Adrenal gland (tissue), 9 donors: ENCODE measurements at regions not wholly inside any gene's neighbourhood (a gene's known extent, or its start where the extent isn't known, plus 50 kb on each side); places are given as distances from the start of the nearest gene placed in this dataset.

Experiments
- DNase-seq, 7 donors: peaks; one replicate each; pipeline ENCODE4 v3.0.0-alpha.2; 2019 to 2020
- H3K27ac ChIP-seq, 5 donors: fragments of 200-600 bp; sonication (generic) in 4 of 5; 1 replicate in 3 of 5; 2 replicates in 2 of 5; pipeline versions ENCODE4 v1.5.1 to v1.8.0; 2016 to 2020; ENCODE audit warnings: mild to moderate bottlenecking in 1 of 5
- H3K27me3 ChIP-seq: fragments of 200-600 bp; 2 replicates; pipeline ENCODE4 v1.8.0; 2021
- H3K36me3 ChIP-seq, 2 donors: fragments of 200-600 bp; replicated peaks in 1 of 2; 1 replicate in 1 of 2; 2 replicates in 1 of 2; pipeline versions ENCODE4 v1.5.1 to v1.8.0; 2018 to 2022
- H3K4me1 ChIP-seq, 2 donors: fragments of 200-600 bp; replicated peaks in 1 of 2; 1 replicate in 1 of 2; 2 replicates in 1 of 2; pipeline versions ENCODE4 v1.5.1 to v1.8.0; 2018 to 2021
- H3K4me3 ChIP-seq, 4 donors: fragments of 200-600 bp; sonication (generic) in 3 of 4; one replicate each; pipeline ENCODE4 v1.5.1; 2016 to 2018
- H3K9me3 ChIP-seq, 3 donors: fragments of 200-600 bp; sonication (generic) in 1 of 3; replicated peaks in 1 of 3; 1 replicate in 2 of 3; 2 replicates in 1 of 3; pipeline versions ENCODE4 v1.5.1 to v1.8.0; 2016 to 2021
- CTCF ChIP-seq, 6 experiments: fragments of 450-650 bp in 4 of 6; fragments of 200-600 bp in 2 of 6; sonication (generic) in 1 of 6; IDR thresholded peaks; 1 replicate in 5 of 6; 2 replicates in 1 of 6; pipeline versions ENCODE4 v1.5.1 to v1.8.0; 2016 to 2021; ENCODE audit warnings: antibody characterized with exemption in 6 of 6, mild to moderate bottlenecking in 2 of 6, moderate library complexity in 1 of 6
- POLR2A ChIP-seq, 2 donors: fragments of 450-650 bp; IDR thresholded peaks; one replicate each; pipeline ENCODE4 v1.6.1; 2017; ENCODE audit warnings: antibody characterized with exemption in 2 of 2, mild to moderate bottlenecking in 2 of 2, moderate library complexity in 1 of 2
- WGBS, 4 donors: extraction: QIAGEN DNeasy Blood & Tissue Kit in 2 of 4; methylation state at CpG; one replicate each; pipeline versions ENCODE4 v1.1.5 to v1.1.7; 2013 to 2017; 5-methylcytosine and 5-hydroxymethylcytosine counted together
- intact Hi-C, 2 donors: fragments of 100-400 bp; cut with DNase I; formaldehyde crosslinking; loops; one replicate each; pipeline versions ENCODE4 v1.14.1 to v1.15.0; 2022 to 2023
- donor health status: healthy with polysubstance abuse.
- donor health status: Bipolar disorder and iron deficiency.
- donor health status: DM: yes; HTN: yes; CAD: no.
- donor health status: DM: no; HTN: no; CAD: no.
- donor health status: DM: no; HTN: no; CAD: no.

- Histone ChIP-seq H3K27me3 (no peaks in the 10 kb centered on the region), H3K27ac (no peak overlapping the region), H3K4me1 (no peaks in the 10 kb centered on the region), H3K4me3 (no peak overlapping the region), H3K9me3 (no peaks in the 10 kb centered on the region), H3K36me3 (no peaks in the 10 kb centered on the region)
- WGBS, 4 donors, result 79 to 84% (median 82%) methylated on average over 4 of the region's 4 CpGs
- intact Hi-C loops, result no loop called here
- TF ChIP-seq CTCF (IDR thresholded peaks at IDR 0.05) (no peak), POLR2A (IDR thresholded peaks at IDR 0.05) (no peak)
- DNase-seq, result no peak
Observed at GRCh38 chr10:36504758-36505157, 620.6 kb upstream of the ANKRD30A start.

DNA sequence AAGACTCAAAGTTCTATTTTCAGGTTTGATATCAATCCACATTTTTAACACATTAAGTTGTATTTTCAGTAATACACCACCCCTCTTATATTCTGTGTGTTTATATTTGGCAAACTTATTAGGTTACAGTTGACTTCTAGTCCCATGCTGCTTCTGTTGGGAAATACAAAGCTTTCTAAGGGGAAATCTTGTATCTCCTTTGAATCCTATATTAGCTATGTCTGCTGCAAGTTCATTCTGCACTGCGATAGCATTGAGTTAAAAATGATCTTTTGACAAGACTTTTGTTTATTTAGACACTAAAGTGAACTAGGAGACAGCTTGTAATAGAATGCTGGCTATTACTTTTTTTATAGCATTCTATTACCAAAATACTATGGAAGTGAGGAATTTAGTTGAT is 625.1 kb upstream of the ANKRD30A start:
- intact Hi-C loops, result no loop called here
- H3K9me3 ChIP-seq, result no peaks in the 10 kb centered on the region
- TF ChIP-seq CTCF (IDR thresholded peaks at IDR 0.05), result no peak
- TF ChIP-seq POLR2A (IDR thresholded peaks at IDR 0.05), result no peak
- no peaks in the 10 kb centered on the region for H3K36me3 ChIP-seq
- no peak overlapping the region for H3K27ac ChIP-seq
- 64 to 78% (median 72%) methylated on average over 1 of the region's 1 CpG for WGBS, 4 donors
- H3K4me3 ChIP-seq, result no peak overlapping the region
- no peak for DNase-seq
- no peaks in the 10 kb centered on the region for H3K4me1 ChIP-seq
- no peaks in the 10 kb centered on the region for H3K27me3 ChIP-seq

DNA sequence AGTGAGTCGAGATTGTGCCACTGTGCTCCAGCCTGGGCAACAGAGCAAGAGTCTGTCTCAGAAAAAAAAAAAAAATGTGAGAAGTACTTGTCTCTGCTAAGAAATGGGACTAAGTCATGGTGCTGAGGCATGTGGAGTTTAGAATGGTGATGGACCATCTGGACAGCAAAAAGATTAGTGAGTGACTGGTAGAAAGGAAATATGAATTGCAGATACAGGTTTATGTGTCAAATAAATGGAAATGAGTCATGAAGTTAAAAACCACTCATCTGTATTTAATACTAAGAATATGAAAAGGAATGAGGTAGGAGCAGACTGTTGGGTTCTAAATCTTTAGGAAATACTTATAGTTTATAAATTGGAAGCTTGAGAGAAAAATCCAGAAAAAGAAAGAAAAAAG is 625.7 kb upstream of the ANKRD30A start:
- H3K27ac ChIP-seq, result no peak overlapping the region
- intact Hi-C loops, result no loop called here
- DNase-seq, result no peak

DNA sequence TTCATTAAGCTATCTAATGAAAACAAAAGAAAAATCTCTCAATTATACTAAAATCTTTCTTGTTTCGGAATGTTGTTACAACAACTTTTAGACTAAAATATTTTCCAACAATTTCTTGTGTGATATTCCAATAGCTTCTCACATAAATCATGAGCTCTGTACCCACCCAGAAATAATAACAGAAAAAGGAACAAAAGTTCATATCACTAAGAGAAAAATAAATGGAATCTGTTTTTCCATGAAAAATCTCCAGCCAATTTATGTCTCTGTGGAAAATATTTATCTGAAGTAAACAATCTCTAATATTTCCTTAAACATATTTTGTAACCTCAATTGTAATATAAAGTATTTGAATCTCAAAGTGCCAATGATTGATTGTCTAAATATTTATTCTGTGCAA is 628.6 kb upstream of the ANKRD30A start:
- no peak for DNase-seq
- Histone ChIP-seq H3K4me1 (no peaks in the 10 kb centered on the region), H3K36me3 (no peaks in the 10 kb centered on the region), H3K4me3 (no peak overlapping the region), H3K27me3 (no peaks in the 10 kb centered on the region), H3K27ac (no peak overlapping the region), H3K9me3 (no peaks in the 10 kb centered on the region)
- intact Hi-C loops, result no loop called here
- WGBS, 4 donors, result 61 to 72% (median 64%) methylated on average over 1 of the region's 1 CpG
- TF ChIP-seq CTCF (IDR thresholded peaks at IDR 0.05) (no peak), POLR2A (IDR thresholded peaks at IDR 0.05) (no peak)

More for the DNA sequence above, 625.7 kb upstream of the ANKRD30A start:
- WGBS, 4 donors, result 72 to 95% (median 81%) methylated on average over 1 of the region's 1 CpG
- TF ChIP-seq CTCF (IDR thresholded peaks at IDR 0.05) (no peak), POLR2A (IDR thresholded peaks at IDR 0.05) (no peak)
- Histone ChIP-seq H3K36me3 (no peaks in the 10 kb centered on the region), H3K9me3 (no peaks in the 10 kb centered on the region), H3K27me3 (no peaks in the 10 kb centered on the region), H3K4me1 (no peaks in the 10 kb centered on the region), H3K4me3 (no peak overlapping the region)
